HG03103 (cell line): ENCODE measurements at regions not wholly inside any gene's neighbourhood (a gene's known extent, or its start where the extent isn't known, plus 50 kb on each side); places are given as distances from the start of the nearest gene placed in this dataset.

Source experiments
- ATAC-seq: cut with Tn5 transposase; IDR thresholded peaks from one replicate; pipeline ENCODE4 v1.9.1; 2021; ENCODE audit warnings: low read depth; ENCODE audit not compliant: unreplicated experiment

GRCh38 chr20:48076247-48076646 is 291.0 kb upstream of the SULF2 start:
- ATAC-seq = no peak

- no peak for ATAC-seq
Observed at GRCh38 chr20:48075591-48076174, 290.4 kb upstream of the SULF2 start.

- ATAC-seq = no peak
Observed at GRCh38 chr20:48070991-48071652, 285.8 kb upstream of the SULF2 start.

GRCh38 chr20:48069596-48069995 is 284.3 kb upstream of the SULF2 start:
- ATAC-seq = no peak

- no peak for ATAC-seq
Observed at GRCh38 chr20:48066851-48067250, 281.6 kb upstream of the SULF2 start.

- no peak for ATAC-seq
Observed at GRCh38 chr20:48066246-48066645, 281.0 kb upstream of the SULF2 start.

- no peak for ATAC-seq
Observed at GRCh38 chr20:48065833-48066232, 280.6 kb upstream of the SULF2 start.

- ATAC-seq = no peak
Observed at GRCh38 chr20:48064929-48065328, 279.6 kb upstream of the SULF2 start.

- ATAC-seq = no peak
Observed at GRCh38 chr20:48060841-48061720, 275.8 kb upstream of the SULF2 start.

- no peak for ATAC-seq
Observed at GRCh38 chr20:48058611-48059559, 273.6 kb upstream of the SULF2 start.

- ATAC-seq = no peak
Observed at GRCh38 chr20:48057739-48058138, 272.5 kb upstream of the SULF2 start.

GRCh38 chr20:48057251-48057650 is 272.0 kb upstream of the SULF2 start:
- no peak for ATAC-seq

GRCh38 chr20:48056218-48056617 is 270.9 kb upstream of the SULF2 start:
- ATAC-seq = no peak

- ATAC-seq = no peak
Observed at GRCh38 chr20:48054051-48054450, 268.8 kb upstream of the SULF2 start.

GRCh38 chr20:48052475-48052835 is 267.2 kb upstream of the SULF2 start:
- ATAC-seq = no peak

- no peak for ATAC-seq
Observed at GRCh38 chr20:48051794-48052474, 266.7 kb upstream of the SULF2 start.

GRCh38 chr20:48049641-48050040 is 264.4 kb upstream of the SULF2 start:
- ATAC-seq = no peak

- no peak for ATAC-seq
Observed at GRCh38 chr20:48049171-48049570, 263.9 kb upstream of the SULF2 start.

- no peak for ATAC-seq
Observed at GRCh38 chr20:48047447-48047846, 262.2 kb upstream of the SULF2 start.

- ATAC-seq = no peak
Observed at GRCh38 chr20:48042628-48043027, 257.3 kb upstream of the SULF2 start.
